ENCODE measurements at regions not wholly inside any gene's neighbourhood (a gene's known extent, or its start where the extent isn't known, plus 50 kb on each side); places are given as distances from the start of the nearest gene placed in this dataset.

DNA sequence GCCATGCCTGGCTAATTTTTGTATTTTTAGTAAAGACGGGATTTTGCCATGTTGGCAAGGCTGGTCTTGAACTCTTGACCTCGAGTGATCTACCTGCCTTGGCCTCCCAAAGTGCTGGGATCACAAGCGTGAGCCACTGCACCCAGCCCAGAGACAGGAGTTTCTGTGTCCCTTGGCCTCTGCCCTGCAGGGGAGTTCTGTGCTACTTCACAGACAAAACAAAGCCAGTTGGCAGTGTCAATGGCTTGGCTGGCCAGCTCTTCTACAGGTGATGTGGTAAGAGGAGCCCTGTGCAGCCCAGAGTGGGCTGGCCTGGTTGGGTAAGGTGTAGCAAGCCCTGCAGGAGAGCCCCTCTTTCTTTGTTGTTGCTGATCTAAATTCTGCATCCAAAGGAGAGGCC lies 60.5 kb upstream of the SHISAL1 start:
- TF ChIP-seq POLR2A (IDR thresholded peaks at IDR 0.05; ENCODE audit: low read depth, low read length) (no peak), POLR2AphosphoS5 (IDR thresholded peaks at IDR 0.05; ENCODE audit: low read depth, low read length) (no peak), TAF1 (IDR thresholded peaks at IDR 0.05; ENCODE audit: borderline replicate concordance, low read depth, low read length) (no peak)

All from GM12892 (cell line).